Activated CD4-positive, CD25-positive, alpha-beta regulatory T cell treated with anti-CD3 and anti-CD28 coated beads, Interleukin-2, amount 50 U/mL, for 72 hours (primary cell): ENCODE measurements at regions not wholly inside any gene's neighbourhood (a gene's known extent, or its start where the extent isn't known, plus 50 kb on each side); places are given as distances from the start of the nearest gene placed in this dataset.
"Not testable (repeated sequence)": the region's sequence is repeated elsewhere in the genome, so short reads cannot be mapped to it uniquely, and the experiment has no call there.

Source experiments
- DNase-seq: peaks from one replicate; pipeline ENCODE4 v3.0.0; 2021

DNA sequence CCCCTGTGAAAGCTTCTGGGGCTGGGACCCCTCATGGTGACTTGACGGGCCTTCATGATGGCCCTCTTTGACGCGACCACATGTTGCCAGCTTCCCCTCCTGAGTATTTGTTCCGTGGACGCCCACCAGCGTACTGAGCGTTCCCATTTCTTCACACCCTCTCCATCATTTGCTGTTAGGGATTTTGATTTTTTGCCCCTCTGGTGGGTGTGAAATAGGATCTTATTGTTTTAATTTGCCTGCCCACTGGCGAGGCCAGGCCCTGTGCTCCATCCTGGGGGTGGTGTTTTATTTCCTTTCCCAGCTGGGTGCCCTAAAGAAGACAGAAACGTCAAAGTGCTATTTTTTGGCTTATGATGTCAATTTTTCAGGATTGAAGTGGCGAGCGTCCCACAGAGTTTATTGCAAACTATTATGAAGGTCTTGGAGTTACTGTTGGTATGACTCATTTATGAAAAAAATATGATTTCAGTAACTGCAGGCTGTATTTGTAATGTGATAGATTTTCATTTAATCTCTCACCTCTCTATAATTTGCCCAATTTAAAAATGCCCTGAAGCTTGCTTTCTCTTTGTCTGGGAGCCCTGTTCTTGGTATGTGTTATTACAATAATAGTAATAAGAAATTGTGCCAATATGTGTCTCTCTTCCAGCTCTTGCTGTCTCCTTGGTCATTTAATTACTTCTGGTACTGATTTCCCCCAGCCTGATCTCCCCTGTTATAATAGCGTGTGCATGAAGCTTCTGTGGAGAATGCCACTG lies 99.6 kb downstream of the SLC25A47 start:
- no peak for DNase-seq

DNA sequence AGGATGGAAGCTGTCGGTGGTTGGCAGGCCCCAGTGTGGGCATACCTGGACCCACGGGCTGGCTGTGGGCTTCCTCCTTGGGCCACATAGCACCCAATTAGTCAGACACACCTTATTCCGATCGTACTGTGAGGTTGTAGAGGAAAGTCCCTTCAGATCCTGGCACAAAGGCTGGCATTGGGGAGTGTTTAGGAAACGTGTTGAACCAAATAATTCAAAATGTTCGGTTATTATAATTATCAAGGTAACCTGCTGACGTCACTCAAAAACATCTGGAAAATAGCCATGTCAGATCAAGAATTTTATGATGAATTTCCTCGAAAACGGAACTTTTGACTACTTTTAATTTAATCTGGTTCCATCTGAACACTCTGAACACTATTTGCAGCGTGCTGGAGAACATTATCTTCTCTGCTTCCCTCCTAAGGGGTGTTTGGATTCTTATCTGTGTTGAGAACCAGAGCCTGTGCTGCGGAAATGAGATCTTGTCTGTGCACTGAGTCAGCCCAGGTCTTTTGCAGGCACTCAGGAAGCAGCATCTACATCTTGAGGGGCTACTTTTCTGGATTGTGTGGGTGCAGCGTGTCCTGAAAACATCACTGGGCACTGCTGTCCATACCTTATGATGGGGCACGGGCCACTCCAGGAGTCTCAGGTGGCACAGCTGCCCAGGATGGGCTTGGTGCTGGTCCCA lies 100.3 kb downstream of the SLC25A47 start:
- no peak for DNase-seq

DNA sequence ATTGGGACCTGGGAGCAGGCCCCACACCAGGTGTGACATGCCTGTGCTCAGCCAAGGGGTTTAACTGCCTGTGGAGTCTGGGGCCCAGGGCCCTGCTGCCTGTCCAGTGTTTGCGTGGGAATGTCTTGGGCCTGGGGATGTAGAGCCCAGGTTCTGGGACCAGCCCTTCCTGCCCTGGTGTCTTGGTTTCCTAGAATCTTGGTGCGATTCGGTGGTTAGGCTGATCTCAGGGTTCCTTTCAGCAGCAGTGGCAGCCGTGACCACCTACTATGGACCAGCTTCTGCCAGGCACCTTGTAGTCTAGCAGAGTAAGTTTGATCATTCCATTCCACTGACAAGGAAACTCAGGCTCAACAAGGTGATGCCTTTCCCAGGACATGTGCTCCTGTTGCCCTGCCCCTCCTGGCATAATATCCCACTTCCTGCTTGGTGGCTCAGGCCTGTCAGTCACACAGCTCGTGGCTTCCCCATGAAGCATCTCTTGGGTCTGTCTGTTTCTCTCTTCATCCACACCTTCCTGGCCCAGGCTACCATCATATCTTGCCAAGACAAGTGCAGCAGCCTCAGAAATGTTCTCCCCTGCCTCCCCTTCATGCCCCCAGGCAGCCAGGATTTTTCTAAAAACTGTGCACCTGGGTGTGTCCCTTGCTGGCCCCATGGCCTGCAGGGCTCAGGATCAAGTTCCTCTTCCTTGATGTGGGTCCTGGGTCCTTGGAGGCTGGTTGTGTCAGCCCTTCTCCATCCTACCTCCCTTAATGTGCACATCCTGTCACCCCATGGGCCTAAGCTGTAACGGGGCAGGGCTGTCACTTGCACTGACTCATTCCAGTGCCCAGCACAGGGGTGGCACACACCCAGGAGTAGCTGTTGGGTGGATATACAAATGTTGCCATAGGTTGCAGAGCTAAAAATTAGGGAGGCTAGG lies 101.6 kb downstream of the SLC25A47 start:
- no peak for DNase-seq

DNA sequence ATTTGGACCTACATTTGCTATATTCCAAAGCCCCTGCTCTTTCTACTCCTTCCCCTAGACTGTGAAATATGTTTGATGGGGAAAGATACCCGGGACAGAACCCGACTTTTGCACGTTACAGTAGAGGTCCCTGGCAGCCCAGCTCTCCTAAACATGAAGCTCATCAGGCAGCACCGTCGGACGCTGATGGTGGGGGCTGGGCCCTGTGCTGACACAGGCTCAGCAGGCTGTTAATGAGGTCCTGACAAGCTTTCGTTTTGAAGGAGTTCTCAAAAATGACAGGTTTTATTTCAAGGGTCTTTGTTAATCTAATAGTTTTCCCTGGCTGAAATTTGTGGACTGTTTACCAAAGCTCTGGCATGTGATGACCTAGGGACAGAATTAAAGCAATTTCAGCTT lies 102.3 kb downstream of the SLC25A47 start:
- no peak for DNase-seq

DNA sequence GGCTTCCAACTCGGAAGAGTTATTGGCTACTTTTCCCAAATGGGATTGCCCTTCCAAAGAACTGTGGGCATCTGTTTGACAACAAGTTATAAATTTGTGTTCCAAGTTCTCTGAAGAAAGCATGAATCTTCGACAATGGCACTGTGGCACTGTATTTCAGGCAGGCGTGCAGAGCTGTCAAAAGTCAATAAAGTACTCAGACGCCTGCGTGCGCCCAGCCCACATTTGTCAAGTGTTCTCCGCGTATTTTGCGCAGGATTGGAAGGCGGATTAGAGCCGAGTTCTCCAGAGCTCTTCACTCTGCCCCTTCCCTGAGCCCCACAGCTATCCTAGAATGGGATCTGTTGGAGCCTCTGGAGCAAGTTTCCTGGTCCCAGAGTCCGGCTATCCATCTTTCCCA lies 103.2 kb downstream of the SLC25A47 start:
- no peak for DNase-seq

DNA sequence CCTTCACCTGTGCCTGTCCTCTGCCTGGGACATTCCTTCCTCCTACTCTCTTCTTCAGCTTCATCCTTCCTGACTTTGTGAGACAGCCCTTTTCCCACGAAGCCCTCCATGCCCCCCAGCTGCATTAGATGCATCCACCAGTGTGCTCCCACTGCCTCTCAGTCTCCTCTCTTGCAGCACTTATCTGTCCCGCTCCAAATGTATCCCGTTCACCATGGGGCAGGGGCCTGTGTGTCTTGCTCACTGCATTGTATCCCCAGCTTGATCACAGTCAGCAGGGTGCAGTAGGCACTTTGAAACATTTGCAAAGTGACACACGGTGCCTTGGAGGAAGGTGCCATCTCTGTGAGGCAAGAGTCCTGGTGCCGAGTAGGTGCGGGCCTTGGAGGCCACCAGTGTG lies 104.0 kb downstream of the SLC25A47 start:
- no peak for DNase-seq

DNA sequence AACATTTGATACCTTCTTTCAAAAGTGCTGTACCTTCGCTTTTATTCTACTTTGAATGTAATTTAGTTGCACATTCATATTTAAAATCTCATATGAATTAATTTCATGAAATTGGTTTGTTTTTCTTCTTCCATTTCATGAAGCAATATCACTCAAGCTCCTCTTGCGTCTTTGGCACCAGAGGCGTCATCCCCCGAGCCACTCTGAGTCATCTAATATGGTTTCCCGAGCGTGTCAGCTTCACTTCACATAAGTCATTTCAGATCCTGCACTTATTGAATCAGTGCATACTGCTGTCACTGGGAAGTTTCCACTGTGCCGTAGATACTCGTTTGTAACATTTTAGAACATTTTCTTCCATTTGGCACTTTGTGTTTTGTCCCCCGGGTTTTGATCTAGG lies 105.6 kb downstream of the SLC25A47 start:
- DNase-seq: no peak

DNA sequence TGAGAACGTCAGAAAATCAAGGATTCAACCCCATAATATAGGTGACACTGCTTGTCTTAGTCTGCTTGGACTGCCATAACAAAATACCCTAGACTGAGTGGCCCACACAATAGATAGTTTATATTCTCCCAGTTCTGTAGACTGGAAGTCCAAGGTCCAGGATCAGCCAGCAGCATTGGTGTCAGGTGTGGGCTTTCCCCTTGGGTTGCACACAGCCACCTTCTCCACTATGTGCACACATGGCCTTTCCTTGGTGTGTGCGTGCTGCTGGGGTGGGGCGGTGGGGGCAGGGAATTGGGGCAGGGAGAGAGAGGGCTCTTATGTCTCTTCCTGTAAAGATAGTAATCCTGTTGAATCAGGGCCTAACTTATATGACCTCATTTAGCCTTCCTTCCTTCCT lies 106.4 kb downstream of the SLC25A47 start:
- no peak for DNase-seq

DNA sequence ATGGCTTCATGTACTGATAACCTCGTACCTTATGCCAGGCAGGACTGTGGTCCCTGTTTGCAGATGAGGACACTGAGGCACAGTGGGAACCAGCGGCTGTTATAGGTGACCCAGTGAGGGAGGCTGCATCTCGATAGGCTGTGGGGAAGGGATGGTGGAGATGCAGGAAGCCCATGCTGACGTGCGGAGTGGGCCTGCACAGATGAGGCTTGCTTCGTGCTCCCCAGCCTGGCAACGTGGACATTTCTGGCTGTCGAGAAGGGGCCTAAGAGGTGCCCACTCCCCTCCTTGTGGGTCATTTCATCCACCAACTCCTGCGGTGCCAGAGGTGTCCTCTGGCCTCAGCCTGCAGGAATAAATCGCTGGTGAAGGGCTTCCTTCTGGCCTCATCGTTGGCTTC lies 107.4 kb downstream of the SLC25A47 start:
- DNase-seq: no peak

DNA sequence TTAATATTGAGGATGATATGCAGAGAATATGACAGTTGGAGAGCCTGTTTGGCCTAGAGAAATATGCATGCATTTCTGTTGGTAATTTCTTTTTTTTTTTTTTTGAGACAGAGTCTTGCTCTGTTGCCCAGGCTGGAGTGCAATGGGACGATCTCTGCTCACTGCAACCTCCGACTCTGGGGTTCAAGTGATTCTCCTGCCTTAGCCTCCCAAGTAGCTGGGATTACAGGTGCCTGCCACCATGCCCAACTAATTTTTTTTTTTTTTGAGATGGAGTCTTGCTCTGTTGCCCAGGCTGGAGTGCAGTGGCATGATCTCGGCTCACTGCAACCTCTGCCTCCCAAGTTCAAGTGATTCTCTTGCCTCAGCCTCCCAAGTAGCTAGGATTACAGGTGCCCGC lies 108.3 kb downstream of the SLC25A47 start:
- DNase-seq: not testable (repeated sequence)

DNA sequence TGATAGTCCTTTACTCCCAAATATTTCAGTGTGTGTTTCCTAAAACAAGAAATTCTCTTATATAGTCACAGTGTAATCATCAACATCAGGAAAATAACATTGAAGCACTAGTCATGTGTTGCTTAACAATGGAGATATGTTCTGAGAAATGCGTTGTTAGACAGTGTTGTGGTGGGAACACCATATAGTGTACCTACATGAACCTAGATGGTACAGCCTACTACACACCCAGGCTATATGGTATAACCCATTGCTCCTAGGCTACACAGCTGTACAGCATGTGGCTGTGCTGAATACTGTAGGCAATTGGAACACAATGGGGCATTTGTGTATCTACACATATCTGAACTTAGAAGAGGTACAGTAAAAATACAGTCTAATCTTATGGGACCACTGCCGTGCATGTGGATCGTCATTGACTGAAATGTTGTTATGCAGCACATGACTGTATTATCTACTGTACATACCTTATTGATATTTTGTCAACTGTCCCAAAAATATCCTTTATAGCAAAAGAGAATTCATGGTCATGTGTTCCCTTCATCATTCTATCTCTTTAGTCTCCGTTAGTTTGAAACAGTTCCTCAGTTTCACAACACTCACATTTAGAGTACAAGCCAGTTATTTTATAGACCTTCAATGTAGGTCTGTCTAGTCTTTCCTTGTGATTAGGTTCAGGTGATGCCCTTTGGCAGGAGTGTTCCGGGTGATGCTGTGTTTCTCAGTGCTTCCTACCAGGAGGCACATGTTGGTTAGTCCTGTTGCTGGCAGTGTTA lies 109.7 kb downstream of the SLC25A47 start:
- DNase-seq: no peak

DNA sequence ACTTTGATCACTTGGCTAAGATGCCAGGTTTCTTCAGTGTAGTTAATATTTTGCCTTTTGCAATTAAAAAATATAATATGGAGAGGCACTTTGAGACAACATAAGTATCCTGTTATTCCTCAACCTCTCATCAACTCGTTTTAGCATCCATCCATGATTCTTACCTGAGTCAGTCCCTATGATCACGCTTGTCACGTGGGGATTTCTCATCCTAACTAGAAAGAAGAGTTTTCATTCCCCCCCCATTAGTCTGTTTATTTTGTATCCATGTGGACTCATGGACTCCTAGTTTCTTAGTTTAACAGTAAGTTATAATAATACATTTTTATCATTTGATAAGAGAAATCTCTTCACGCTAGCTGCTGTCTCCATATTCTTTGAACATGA lies 110.3 kb downstream of the SLC25A47 start:
- no peak for DNase-seq

DNA sequence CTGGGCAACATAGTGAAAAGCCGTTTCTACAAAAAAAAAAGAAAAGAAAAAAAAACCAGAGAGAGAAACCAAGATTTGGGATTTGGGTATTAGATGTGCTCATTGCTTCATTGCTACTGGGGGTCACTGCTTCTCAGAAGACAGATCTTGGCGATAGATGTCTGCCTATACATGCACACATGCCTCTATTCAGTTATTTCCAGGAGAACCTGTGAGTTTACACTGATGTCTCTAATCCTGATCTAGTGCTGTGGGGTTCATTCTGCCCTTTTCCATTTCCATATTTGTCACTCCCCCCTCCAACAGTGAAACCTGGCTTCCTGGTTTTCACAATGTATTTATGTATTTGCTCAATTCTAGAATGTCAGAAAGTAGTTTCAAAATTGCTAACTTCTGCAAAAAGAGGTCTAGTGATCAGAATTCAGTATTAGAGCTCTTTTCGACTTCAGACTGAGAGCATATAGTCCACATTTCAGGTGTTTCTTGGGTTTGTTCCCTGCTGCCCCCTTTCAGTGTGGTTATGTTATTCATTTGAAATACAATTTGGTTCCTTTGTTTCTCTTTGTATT lies 111.0 kb downstream of the SLC25A47 start:
- DNase-seq: no peak

DNA sequence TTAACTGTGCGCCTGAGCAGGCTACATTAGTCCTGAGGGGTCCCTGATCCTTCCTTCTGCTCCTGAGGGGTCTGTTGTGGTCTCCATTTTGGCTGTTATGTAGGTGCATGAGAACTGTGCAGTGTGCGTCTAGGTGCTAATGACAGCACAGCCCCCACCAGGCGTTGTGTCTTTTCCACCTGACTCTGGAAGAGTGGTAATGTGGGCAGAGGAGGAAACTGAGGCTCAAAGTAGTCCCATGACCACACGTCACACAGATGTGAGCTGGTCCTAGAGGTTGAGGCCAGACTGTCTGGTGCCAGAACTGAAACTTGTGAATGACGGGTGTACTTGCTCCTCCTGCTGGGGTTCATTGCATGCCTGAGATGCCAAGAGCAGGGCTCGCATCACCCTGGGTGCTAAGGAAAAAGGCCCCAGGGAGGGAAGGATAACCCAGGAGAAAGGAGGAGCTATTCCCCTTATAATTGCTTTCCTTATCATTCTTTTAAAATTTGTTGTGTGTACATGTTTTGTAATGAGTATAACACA lies 111.8 kb downstream of the SLC25A47 start:
- DNase-seq: no peak

DNA sequence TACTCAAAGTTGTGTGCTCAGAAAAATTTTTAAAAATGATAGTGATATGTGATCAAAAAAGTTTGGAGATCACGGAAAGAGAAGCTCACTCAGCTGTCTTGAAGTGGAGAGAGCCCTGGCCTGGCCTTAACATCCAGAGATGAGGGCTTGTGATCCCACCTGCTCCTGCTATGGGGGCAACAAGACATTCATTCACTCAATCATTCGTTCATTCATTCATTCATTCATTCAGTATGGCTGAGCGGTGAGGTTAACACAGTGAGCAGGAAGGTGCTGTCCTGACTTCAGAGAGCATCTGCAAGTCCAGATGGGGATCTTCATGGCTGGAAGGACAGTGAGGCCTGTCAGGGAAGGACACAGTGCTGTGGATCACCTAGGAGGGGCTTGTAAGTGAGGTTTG lies 112.3 kb downstream of the SLC25A47 start:
- no peak for DNase-seq

DNA sequence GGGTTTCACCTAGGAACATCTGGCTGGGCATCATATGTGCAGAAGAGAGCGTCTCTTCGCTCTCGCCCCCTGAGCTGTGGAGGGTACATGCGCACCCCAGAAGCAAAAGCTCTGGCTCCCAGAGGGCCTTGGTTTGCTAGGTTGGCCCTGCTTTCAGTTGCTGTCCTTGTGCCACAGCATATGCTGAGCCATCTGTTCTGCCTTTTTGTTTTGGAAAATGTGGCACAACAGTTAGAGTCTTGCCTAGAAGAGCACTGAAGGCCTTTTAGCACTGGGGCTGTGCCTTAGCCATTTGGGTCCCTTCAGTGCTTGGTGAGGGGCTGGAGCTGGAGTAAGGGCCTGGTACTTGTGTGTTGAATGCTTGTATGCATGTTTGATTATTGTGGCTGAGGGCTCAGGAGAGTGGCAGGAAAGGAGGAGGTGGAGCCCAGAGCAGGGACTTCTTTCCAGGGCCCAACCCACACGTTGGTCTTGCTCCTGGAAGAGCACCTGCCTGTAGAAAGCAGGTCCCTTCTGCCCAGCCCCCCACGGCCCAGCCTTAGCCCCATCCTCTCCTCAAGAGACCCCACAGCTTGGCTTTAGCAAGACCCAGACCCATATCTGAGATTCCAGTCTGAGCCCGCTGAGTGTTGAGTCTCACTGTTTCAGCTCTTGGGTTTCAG lies 113.7 kb downstream of the SLC25A47 start:
- no peak for DNase-seq

DNA sequence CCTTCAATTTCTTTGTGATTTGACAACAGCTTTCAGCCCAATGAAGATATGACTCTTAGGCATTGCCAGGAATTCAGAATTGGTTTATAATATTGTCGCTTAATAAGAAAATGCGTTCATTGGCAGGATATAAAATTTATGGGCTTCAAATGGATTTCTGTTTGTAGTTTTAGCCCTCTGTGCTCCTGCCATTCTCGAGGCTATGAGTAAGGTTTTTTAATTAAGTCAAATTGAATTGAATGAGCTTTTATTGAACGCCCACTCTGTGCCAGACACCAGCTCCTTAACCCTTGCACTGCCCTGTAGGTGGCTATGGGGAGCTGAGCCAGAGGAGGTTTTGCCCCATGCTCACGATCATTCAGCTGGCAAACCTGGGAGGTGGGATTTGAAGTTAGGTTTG lies 115.1 kb downstream of the SLC25A47 start:
- DNase-seq: no peak

DNA sequence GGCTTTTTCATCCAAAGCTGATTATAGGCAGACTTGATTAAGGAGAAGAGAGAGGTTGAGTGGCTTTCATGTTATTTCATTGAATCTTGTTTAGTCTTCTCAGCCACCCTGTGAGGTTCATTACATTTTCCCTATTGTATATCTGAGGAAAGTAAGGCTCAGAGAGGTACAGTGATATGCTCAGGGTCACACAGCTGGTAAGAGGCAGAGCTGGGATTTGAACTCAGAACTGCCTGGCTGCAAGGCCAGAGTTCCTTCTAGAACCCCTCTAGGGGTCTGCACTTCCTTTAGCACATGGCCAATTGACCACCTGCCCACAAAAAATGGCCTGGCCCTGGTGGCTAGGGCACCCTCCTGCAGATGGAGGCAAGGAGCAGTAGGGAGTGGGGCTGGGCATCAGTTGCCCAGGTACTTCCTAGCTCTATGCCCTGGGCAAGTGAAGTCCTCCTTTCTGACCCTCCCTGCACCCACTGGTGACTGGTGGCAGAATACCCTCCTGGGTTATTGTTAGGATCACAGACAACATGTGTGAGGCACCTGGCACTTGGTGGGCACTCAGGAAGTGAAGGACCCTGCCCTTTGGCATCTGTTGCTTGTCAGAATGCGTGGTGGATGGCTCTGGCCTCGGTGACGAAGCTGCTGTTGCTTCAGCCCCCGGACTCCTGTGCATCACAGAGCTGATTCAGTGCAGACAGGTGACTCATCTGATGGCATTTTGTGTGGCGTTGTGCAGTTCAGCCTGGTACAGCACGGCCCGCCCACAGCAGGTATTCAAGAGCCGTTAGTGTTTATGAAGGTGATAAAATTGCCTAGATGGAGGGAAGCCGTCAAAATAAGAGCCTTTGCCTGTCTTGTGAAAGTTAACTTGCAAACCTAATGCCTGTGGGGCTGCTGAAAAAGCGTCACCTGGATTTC lies 115.8 kb downstream of the SLC25A47 start:
- peak; percentile 42 for DNase-seq

DNA sequence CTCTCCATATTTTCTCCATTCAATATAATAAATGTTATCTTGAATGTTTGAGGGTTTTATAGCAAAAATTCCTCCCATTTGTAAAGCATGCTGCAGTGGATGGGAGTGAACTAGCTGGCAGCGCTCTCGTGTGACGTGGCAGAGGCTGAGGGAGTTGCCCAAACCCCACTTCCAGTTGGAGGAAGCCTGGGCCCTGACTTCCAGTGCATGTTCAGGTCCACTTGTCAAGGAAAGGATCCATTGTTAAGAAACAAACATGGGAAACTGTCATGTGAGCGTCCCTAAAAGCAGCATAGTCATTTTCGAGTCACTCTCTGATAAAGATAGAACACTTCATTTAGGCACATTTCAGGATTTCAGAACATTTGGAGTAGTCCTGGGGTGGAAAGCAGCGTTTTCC lies 116.6 kb downstream of the SLC25A47 start:
- no peak for DNase-seq

DNA sequence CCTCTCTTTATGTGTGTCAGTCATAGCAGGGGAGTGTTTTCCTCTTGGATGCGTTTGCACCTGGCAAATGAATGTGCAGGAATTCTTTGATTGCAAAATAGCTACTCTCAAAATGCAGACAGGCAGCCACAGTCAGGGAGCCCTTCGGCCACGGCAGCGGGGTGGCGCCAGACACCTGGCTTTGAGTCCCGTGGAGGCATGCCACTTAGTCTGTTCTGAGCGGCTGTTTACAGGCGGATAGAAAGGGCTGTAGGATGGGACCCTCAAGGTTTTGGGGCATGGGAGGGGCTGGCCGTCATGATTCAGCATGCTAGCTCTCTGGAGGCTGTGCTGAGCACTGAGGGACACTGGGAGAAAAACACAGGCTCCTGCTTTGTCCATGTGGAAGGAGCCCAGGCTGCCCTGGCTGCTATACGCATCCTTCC lies 117.1 kb downstream of the SLC25A47 start:
- DNase-seq: no peak
